Umbilical cord (tissue), 1 donor: ENCODE measurements at regions not wholly inside any gene's neighbourhood (a gene's known extent, or its start where the extent isn't known, plus 50 kb on each side); places are given as distances from the start of the nearest gene placed in this dataset.

ENCODE experiments used
- DNase-seq: peaks from one replicate; pipeline ENCODE4 v3.0.0-alpha.2; 2015; ENCODE audit warnings: low spot score

DNA sequence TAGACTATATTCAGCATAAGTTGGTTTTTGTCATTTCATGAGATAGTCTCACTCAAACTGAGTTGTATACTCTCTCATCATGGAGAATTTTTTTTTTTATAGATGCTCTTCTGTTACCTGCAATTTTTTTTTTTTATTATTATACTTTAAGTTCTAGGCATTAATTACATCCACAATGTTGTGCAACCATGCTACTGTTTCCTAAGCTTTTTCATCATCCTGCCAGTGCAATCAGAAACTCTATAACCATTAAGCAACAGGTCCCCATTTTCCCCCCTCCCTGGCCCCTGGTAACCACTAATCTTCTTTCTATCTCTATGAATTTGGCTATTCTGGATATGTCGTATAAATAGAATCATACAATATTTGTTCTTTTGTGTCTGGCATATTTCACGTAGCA is 321.6 kb downstream of the STIM2 start:
- no peak for DNase-seq

DNA sequence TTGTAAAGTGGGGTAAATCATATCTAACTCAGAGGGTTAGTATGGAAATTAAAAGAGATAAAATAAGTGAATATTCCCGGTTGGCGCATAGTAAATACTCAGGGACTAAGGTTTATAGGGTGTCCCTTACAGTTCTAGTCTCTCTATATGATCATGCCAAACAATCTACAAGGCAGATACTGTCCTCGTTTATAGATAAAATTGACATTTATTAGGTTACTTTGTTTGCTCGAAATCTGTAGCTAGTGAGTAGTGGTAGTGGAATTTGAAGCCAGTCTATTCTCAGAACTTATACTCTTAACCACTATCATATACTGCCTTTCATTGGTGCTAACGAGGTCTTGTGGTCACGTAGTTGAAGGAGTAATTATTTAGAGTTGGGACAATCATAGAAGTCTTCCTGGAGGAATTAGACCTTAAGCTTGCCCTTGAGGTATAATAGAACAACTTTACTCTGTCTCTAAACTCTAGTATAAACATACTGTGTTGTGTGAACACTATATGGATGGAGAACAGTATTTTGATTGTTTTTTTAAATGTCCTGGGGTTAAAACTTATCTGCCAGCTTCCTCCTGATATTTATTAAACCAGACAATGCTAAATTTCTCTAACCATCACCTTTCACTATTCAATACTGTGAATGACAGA is 324.0 kb downstream of the STIM2 start:
- no peak for DNase-seq

DNA sequence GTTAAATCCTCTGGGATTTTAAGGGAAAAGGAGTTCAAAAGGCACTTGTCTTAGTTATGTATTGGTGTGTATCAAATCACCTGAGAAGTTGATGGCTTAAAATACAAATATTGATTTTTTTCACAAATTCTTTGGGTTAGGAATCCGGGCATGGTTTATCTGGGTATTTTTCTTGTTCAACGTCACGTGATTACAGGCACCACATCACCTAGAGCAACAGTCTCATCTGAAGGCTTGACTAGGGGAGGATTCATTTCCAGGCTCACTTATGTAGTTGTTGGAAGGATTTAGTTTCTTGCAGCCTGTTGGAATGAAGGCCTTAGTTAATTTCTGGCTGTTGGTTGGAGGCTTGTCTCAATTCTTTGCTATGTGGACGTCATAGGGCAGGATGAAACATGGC is 326.1 kb downstream of the STIM2 start:
- DNase-seq: no peak

DNA sequence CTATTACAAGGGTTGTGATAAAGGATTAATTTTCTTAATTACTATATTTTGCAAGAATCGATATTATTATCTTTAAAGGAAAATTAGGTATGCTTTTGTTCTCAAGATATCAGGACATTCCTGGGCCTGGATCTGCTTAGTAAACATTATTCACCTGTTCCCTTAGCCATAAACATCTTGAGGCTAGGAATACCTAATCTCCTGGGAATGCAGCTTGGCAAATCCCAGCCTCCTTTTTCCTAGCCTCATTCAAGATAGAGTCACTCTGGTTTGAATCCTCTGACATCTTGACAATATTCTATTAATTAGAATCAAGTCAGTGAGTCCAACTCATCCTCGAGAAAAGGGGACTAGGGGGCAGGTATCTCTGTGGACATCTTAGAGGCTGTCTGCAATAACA is 327.1 kb downstream of the STIM2 start:
- DNase-seq: no peak

DNA sequence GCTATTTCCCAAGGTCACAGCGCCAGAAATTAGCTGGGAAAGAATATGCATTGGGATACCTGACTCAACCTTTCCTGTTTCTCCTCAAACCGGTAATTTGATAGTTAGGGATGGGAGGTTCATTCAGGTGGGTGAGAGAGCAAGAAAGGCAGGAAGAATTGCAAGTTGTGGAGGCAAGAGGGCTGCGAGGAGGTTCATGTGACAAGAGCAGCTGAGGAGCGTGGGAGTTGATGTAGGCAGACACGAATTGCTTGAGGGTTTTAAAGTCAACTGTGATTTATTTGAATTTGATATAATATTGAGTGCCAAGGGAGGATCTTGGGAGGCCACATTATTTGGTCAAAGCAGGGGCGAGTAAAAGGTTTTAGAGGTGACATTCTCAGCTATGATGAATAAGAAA is 329.0 kb downstream of the STIM2 start:
- no peak for DNase-seq

DNA sequence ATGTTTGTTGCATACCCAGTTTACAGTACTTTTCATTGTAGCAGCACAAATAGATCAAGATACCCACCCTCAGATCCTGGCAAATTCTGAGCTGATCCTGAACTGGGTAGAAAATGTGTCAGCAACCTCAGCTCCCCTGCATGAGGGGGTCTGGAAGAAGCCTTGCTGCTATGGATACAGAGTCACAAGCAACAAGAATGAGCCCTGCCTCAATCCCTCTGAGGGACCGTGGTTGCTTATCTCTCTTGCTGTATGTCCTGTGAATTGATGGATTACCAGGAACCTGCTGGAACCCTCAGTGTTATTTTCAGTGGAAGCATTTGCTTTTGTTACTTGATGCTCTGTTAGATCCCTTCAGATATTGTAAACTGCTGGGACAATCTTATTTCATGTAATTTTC is 331.0 kb downstream of the STIM2 start:
- no peak for DNase-seq

DNA sequence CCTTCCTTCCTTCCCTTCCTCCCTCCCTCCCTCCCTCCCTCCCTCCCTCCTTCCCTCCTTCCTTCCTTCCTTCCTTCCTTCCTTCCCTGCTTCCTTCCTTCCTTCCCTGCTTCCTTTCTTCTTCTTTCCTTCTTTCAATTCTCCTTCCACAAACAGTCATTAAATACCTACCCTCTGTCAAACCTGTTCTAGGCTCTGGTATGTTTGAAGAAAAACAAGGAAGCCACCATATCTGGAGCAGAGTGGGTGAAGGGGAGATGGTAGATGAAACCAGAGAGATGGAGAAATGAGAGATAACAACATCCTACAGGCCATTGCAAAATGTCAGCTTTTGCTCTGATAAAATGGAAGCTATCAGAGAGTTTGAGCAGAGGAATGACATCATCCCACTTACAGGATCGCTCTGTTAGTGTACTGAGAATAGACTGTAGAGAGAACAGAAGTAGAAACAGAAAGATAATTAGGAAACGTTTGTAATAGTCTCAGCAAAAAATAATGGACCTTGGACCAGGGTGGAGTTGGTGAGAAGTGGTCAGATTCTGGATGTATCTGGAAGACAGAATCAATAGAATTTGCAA is 334.0 kb downstream of the STIM2 start:
- DNase-seq: no peak

DNA sequence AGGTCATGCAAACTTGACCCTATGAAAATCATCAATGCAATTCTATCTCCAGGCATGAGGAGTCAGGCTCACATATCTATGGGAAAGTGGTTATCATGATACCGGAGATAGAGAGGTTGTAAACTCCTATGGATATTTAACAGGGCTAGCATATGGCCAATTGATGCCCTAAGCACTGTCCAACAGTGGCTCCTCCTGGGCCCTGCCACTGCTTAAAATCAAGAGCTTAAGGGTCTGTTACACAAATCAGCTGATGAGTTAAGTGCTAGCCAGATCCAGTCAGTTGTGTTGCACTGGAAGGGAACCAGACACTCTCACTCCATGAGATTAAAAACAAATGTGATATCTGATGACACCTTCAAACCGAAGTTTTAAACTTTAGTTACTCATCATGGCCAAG is 337.6 kb downstream of the STIM2 start:
- DNase-seq: no peak

DNA sequence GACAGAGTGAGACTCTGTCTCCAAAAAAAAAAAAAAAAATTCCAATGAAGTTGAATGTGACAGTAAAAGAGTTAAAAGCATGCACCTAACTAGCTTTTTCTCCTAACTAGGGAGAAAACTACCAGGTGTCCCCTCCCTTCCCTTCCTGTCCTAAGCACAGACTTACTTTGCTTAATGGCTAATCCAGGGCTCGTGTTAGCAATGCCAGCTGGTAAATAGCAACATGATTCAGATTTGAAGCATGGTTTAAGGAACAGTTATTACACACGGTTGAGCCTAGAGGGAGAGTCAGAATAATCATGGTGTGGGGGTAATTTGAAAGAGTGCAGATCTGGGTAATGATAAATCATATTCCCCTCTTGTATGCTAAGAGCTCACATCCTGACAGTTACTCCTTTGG is 338.3 kb downstream of the STIM2 start:
- no peak for DNase-seq

DNA sequence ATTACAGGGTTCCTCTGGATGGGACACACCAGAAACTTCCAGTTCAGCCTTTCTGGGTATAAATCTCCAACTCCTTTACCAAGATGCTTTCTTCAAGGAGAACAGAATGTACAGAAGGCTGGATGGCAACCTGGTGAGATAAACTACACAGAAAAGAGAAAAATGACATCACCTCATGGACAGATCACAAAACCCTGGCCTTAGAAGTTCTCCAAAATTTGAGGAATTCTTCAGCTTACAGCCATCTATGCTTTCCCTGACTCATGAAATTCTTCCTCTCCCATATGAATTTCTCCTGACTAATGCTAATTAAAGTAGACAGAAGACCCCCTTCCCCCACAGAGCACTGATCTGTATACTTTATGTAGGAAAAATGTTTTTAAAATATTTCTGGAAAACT is 345.4 kb downstream of the STIM2 start:
- DNase-seq: no peak

DNA sequence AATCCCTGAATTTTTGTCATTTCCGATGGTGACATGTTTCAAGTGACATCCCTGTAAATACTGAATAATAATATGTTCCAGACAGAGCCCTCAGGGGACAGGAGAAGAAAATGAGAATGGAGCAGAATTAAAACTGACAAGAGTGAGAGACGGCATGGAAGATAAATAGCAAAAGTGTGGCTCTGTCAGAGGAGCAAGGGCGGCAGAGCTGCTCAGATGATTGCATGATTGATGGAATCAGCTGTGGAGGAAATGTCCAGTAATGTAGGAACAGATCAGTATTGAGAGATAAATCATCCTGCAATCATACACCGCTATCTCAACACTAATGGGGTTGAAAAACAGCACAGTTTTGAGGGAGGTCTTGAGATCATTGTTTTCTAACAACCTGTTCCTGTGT is 350.3 kb downstream of the STIM2 start:
- DNase-seq: no peak

DNA sequence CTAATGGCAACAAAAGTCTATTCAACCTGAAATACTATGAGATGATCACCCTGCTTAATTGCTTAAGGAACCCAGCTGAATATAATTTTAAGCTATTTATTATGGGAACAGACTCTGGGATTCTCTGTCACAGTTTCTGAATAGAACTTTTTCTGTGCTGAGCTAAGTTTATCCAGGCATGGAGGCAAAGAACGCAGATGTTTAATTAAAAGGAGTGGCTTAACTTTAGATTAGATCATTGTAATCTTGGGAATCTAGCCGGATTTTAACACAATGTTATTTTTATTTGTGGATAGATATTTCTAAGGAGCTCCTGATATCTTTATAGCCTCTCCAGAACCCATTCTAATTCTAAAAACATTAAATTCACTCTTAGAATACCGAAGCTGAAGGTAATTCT is 353.4 kb downstream of the STIM2 start:
- DNase-seq: no peak

DNA sequence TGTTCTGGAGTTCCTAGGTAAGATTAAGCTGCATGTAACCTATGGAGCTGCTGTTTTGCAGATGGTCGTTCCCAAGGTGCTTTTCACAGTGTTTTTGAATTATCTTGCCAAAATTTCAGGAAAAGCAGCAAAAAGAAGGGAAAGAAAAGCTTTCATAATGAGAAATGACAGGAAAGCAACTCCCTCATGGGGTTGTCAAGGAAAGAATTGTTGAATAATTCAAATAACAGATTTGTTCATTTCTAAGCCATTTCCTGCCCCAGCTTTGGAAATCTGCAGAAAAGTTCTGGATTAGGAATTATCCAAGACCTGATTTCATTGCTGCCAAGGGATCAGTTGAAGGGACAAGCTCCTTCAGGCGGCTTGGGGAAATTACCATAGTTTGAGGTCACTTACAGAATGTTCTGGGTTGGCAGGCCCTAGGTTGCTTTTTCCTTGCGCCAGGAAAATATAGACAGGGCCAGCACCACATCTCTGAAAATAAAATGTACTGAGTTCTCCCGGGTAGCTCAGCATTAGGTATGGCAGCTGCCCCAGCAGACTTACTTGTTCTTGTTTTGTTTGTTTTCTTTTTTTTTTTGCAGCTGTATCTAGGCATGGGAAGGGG is 354.7 kb downstream of the STIM2 start:
- no peak for DNase-seq

DNA sequence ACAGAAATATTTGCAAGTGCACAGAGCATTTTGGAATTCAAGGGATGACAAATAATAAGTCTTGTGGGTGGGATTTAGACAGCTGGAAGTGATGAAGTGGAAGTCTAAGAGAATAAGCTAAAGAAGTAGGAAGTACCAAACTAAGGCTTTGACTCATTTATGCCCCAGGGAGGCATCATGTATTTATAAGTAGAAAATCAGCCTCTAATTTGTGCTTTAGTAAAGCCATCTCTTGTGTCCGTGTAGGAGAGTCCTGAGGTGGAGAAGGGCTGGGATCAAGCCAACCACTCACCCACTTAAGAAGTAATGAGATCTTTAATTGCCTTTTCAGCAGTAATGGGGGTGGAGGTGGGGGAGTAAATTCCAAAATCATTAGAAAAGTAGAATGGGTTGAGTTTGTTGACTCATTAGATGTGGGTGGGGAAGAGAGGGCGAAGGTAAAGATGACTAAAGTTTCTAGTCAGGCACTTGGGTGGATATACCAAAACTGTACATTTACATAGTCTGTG is 356.7 kb downstream of the STIM2 start:
- no peak for DNase-seq

DNA sequence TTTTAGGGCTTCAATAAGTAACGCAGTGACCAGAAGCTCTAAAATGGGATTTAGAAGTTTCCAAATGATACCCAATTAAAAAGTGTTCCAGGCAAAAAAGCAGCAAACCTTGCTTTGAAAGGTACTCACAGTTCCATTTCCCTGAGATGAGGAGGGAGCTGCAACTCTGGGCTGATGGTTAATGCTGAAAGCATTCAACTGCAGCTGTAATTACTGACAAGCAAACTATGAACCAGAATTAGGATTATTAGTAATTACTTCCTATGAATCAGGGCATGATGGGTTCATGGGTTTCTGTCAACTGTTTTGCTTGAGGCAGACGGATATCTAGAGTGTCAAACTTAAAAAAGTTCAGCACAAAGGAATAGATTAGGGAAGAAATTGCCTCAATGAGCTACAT is 357.4 kb downstream of the STIM2 start:
- no peak for DNase-seq

DNA sequence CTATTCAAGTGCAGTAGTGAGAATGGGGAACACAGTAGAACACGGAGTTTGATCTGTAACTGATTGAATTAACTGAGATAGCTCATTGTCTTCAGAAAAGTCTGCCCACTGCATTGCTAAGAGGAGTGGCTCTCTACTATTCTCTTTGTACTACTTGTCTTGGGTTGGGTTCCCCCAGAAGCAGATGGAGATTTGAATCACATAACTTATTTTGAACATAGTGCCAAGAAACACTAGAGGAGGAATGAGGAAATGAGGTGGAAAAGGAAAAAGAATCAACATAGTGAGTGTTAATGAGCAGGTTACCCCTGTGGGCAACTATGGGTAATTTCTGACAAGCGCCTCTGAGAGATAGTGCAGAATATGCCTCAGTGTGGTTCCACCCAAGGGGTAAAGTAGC is 362.7 kb downstream of the STIM2 start:
- no peak for DNase-seq

DNA sequence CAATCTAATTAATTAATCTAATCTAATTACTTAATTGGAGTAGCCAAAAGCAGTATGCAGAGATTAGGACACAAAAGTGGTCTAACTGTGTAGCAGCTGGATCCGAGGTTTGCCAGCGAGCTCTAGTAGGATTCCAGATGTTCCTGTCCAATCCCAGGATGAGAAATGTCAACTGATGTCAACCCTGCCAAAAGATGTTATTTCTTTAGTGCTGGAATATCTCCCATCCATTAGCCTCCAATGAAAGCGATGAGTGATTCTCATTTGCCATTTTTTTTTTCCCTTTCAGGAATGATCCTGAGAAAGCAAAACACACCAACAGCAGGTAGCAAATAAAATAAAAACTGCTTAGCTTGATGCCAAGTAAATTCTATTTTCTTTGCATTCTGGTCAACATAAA is 372.9 kb downstream of the STIM2 start:
- no peak for DNase-seq

DNA sequence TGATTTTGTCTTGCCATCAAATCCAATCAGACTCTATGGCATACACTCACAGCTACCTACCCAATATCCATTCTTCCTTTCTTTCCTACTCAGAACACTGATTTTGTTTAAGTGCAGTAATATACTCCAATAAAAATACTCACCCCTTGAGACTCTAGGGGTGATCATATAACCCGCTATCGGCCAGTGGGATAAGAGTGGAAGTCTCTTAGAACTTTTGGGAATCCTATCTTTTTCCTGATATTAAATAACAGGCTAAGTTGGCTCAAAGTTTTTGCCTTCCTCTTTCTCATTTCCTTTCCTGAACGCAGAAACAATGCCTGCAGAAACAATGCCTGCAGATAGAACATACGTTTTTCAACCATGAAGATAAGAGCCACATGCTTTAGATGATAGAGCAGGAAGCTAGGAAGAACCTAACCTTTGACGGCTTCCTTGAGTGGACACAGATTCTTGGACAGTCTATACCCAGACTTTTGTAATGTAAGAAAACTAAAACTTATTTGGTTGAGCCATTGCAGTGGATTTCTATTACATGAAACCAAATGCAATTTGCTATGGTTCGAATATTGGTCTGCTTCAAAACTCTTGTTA is 373.8 kb downstream of the STIM2 start:
- no peak for DNase-seq

DNA sequence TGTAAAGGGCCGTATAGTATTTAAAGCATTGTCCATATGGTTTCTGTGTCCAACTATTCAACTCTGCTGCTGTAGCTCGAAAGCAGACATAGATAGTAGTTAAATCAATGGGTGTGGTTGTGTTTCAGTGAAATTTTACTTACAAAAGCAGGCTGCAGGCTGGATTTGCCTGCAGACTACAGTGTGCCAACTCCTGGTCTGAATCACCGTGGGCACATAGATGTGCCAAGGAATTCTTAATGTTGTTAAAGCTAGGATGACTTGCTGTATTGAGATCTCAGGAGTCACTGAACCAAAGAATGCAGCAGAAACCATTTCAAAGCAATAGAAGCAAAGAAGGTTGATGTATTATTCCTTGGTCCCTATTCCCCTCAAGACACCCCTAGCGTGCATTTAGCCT is 379.0 kb downstream of the STIM2 start:
- peak; percentile 50 for DNase-seq

DNA sequence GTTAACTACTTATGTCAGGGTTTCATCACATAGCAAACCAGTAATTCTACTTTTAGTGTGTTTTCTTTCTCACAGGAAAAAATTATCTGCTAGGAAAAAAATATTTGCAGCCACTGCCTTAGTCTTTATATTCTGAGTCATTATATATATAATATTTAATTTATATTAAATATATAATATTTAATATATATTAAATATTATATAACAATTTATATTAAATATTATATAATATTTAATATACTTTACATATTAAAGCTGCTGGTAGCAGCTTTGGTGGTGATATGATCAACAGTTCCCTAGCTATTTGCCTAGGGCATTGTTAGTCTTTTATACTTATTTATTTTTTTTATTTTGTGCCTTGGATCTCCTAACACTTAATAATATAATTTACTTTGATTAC is 381.6 kb downstream of the STIM2 start:
- DNase-seq: no peak

DNA sequence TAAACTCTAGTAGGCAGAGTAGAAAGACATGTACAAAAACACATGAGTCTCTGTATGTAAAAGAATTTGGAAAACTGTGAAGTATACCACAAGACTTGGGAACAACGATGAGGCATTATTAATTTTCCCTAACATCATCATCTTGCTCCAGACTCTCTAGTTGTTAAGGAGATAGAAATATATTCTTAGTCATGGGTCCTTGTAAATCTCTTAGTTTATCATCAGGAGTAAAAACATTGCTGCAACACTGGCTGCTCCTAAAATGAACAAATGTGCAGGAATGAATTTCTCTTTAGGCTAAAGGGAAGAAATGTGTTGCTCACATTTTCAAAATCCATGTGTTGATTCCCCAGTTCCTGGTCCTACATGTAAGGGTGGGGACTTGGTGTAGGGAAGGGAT is 384.6 kb downstream of the STIM2 start:
- peak; percentile 55 for DNase-seq

DNA sequence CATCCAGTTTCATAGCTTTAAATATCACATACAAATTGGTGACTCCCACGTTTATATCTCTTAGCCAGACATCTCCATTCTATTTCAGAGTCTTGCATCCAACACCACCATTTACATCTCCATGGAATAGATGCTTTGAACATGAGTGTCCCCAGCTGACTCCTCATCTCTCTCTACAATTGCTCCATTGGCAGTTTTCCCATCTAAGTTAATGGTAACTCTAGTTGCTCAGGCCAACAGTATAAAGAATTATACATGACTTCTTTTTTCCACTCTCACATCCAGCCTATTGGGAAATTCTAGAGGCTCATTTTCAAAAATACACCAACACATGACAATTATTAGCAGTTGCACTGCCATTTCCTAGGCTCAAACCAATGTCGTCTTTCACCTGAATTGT is 388.2 kb downstream of the STIM2 start:
- DNase-seq: no peak

DNA sequence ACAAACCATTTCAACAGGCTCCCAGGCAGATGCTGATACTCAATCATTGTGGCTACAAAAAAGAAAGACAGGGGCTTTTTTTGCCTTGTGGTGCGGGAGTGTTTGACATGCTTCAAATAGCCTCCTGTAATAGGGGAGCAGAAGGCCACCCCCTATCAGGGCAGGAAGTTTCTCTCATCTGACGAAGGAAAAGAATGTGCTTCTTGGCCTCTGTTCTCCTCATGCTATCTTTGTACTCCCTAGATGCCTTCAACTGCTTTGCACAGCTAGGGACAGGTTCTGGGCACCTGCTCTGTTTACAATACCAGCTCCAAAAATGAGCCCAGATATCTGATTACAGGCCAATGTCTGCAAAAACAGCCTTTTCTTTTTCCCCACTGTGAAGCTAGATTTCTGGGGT is 391.1 kb downstream of the STIM2 start:
- no peak for DNase-seq
